GM21360 (cell line): ENCODE measurements at regions not wholly inside any gene's neighbourhood (a gene's known extent, or its start where the extent isn't known, plus 50 kb on each side); places are given as distances from the start of the nearest gene placed in this dataset.
"Not testable (repeated sequence)": the region's sequence is repeated elsewhere in the genome, so short reads cannot be mapped to it uniquely, and the experiment has no call there.

Experiments
- ATAC-seq: cut with Tn5 transposase; IDR thresholded peaks from one replicate; pipeline ENCODE4 v1.9.1; 2021; ENCODE audit warnings: mild to moderate bottlenecking, moderate library complexity; ENCODE audit not compliant: unreplicated experiment

DNA sequence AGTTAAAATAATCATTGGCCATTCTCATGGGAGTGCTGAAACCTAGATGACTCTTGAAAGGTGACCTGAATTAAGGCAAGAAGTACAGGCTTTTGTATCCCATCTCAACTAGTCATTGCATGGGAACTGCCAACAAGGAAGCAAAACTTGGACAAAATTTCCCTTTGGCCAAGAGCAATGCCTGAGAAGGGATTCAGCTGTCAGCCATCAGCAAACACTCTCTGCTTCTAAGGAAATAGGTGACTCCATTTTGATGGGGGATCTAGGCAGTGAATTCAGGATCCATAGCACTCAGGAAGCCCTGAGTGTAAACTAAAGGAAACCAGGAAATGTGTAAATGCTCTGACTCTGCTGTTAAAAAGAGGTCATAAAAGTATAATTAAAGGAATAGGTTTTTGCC lies 221.5 kb upstream of the TMEM229A start:
- ATAC-seq: no peak

DNA sequence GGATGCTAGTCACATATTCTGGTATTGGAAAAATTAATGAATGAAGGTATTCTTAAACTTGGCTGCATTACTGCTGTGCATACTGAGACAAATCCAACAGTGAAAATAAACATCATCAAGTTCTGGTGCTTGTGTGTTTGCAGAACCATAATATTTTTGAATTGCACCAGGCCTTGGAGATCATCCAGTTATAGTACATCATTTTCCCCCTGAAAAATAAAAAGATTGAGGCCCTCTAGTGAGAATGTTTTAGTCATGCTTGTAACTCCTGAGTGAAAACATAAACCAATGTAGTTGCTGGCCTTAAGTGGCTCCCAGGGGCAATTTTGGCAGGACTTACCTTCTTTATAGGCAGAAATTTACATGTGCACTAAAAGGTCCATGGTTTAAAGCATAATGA lies 218.8 kb upstream of the TMEM229A start:
- no peak for ATAC-seq

DNA sequence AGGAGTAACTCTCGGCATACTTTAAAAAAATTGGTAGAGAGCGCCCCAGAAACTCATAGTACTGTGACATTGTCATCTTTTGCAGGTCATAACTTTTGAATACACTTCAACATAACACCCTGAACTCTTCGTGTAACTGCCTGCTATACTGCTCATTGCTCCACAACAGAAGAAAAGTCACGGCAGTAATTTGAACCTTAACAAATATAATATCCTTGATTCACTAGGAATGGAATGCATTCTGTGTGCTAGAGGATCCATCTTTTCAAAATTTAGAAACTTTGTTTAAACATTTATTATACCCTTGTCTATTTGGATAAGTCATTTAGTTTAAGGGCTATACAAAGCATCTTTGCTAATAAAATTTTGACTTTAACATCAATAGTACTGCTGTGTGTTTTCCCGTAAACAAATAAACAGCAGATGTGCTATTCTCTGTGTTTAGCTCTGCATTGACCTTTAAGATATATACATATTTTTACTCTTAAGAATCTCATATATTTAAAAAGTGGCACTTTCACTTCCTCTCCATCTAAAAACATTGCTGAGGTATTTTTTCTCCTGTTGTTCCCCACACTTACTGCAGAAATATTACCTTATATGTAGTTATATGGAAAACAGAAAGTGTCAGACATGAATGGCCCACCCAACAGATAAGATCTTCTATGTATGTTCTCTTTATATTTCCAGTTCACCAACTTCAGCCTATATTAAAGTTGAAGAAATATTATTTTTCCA lies 217.6 kb upstream of the TMEM229A start:
- ATAC-seq: peak; percentile 40

DNA sequence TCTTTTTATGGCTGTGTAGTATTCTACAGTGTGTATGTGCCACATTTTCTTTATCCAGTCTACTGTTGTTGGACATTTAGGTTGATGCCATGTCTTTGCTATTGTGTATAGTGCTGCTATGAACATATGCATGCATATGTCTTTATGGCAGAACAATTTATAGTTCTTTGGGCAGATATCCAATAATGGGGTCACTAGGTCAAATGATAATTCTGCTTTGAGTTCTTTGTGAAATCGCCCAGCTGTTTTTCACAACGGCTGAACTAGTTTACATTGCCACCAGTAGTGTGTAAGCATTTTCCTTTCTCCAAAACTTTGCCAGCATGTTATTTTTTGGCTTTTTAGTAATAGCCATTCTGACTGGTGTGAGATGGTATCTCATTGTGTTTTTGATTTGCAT lies 214.8 kb upstream of the TMEM229A start:
- ATAC-seq: no peak

DNA sequence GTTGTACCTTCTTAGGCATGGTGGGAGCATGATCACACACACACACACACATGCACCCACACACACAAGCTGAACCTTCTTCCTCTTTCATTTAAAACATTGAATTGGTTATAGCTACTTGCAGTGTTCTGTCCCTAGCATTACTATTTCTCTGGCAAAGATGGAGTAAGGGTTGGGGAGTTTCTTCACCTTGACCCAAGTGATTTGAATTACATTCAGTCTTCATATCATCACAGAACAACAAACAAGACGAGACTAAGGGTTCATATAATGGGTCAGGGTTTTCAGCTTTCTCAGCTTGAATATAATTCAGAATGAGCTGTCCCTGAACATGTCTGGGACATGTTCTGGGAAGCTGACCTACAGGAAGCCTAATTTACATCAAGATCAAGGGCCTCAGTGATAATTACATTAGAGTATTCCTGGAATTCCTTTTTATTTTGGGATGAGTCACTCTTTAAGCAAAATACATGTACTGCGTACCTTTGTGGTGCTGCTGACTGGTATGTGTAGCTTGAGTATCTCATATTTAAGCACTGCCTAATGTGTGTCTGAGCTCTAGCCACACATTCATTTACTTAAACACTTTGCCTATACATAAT lies 213.5 kb upstream of the TMEM229A start:
- no peak for ATAC-seq

DNA sequence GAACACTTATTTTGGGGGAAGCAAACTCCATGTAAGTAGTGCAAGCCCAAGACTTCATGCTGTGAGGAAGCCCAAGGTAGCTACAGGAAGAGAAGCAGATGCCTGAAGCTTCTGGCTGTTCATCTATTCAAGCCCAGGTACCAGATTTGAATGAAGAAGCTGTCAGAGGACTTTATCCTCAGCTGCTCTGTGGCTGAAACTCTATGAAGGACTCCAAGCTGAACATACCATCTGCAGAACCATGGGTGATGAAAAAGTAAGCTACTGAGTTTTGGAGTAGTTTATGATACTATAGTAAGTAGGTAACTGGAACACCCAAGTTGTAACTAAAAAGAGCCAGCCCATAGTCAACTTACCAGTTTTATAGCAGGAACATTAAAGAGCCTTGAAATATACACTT lies 211.6 kb upstream of the TMEM229A start:
- ATAC-seq: peak; percentile 43

DNA sequence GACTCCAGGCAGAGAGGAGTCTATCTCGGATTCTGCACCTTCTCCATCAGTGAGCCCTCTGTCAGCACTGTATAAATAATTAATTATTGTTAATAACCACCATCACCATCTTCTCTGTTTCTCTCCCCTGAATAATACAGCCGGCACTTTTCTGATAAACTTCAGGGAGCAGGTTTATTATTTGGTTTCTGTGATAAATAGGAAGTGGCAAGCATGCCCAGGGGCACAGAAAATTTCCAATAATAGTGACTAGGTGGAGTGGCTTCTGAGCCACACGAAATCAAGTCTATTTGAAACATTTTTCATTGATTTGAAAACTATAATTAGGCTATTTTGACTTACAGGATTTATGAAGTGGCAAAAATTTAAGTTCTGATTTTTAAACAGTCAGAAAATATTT lies 186.8 kb upstream of the TMEM229A start:
- ATAC-seq: no peak

DNA sequence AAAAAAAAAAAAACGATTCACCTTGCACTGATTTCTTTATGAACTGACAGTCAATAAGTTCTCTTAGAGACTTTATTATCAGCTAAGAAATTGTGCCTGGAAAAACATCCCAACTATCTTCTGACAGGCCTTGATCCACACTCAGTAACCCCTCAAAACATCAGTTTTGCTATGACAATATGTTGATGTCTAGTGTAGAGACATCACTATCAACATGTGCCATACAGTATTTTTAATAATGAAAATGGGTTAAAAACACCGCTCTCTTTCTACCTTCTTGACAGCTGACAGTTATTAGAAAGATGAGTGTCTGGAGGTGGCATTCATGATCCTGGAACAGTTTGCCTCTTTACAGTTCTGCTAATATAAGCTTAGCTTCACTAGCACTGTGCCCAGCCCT lies 175.8 kb upstream of the TMEM229A start:
- no peak for ATAC-seq

DNA sequence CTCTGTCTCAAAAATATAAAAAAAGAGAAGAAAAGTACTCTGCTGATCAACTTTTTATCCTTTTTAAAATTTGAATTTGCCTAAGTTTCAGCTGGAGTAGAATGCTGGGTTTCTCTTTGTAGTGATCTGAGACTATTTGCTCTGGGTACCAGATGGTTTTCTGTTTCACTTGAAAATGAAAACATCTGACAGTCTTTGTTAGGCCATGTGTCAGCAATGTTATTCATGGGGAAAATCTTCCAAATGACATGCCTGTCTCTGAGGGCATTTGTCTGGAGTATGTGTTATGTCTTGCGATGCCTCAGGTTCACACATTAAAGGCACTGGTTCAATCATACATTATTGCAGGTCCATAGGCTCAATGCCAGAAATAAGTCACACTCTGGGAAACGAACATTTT lies 175.3 kb upstream of the TMEM229A start:
- ATAC-seq: peak; percentile 49

DNA sequence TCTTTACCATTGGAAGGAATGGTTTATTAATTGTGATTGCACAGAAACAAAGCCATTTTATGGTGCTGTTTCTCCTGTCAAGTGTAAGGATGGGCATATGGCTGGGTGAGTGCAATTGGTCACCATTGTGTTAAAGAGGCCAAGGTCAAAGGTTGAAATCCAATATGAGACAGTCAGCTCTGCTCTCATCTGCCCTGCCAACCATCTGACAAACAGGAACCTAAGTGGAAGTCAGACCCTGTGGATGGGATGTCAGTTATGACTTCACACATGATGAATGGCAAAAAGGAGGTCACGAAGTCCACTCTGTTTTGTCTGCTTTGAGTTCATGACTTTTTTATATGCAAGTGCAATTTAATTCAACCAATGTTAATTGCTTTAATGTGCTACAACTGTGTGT lies 172.7 kb upstream of the TMEM229A start:
- ATAC-seq: no peak

DNA sequence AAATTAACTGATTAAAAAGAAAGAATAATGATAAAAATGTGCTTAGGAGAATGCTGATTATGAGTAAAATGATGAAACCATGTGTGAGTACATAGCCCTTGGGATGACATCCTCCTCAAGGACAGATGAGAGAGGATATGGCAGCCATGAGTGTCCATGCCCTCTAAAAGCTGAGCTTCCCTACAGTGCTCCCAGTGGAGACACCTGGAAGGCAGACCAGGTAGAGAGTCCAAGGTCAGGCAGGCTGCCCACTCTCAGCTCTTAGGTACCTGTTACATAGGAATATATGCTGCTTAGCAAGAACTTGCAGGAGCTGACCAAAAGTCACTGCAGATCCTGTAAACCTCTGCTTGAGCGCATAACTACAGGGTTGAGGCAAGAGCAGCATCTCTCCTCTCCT lies 169.7 kb upstream of the TMEM229A start:
- ATAC-seq: no peak

DNA sequence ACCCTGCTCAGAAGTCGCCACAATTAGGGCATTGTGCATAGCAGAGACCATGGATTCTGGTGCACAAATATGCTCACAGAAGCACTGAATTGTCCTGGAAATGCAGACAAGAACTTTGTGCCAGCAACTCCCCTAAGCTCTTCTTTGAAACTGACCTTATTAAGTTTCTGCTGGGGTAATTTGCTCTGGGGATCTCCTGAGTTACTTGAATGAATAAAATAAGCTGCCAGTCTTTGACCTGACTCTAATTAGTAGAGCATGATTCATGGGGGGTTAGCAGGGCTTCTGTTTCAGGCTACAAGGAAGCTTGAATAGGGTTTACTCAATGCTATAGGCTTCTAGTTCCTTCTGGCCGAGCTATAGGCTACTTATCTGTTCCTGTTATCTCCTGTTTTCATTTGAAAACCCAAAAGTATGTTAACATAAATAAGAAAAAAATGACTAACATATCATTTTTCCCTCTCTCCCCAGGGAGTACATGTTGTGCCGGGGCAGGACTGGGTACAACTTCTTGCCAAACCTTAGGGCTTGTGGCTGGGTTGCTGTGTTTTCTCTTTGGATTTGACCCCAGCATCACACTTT lies 169.0 kb upstream of the TMEM229A start:
- ATAC-seq: no peak

DNA sequence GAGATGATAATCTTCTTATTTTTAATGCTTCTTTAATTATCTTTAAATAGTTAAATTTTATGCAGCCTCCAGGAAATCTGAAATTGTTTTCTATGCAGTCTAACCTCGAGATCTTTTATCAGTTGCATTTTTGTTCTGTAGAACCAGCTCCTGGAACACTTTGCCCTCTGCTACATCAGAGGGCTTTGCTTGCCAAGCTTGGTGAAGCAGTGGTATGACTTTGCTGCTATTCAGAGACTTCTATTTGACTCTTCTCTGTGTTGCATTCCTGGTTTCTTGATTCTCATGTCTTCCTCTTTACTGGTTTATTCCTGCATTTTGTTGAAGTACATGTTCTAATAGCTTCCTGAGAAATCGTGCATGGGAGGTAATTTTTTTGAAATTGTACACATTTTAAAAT lies 163.7 kb upstream of the TMEM229A start:
- no peak for ATAC-seq

DNA sequence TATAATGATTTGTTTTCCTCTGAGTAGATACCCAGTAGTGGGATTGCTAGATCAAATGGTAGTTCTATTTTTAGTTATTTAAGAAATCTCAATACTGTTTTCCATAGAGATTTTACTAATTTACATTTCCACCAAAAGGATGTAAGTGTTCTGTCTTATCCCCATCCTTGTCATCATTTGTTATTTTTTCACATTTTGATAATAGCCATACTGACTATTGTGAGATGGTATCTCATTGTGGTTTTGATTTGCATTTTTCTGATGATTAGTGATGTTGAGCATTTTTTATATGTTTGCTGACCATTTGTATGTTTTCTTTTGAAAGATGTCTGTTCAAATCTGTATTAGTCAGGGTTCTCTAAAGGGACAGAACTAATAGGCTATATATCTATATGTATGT lies 160.0 kb upstream of the TMEM229A start:
- ATAC-seq: no peak

DNA sequence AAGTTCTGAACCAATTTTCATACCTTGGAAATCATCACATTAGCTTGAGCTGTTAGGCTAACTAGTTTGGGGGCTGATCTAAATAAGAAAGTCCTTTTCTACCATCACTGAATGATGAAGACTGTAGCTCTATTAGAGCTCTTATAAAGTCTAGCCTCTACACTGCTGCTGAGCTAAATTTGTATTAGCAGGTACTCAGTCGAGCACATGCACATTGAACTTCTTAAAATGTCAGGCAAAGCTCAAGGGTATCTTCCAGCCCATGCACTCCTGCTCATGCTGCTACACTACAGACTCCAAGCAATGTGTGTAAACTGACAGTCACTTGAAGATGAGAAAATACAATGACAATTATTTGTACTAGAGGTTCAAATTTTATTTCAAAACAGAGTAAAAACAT lies 158.8 kb upstream of the TMEM229A start:
- ATAC-seq: no peak

DNA sequence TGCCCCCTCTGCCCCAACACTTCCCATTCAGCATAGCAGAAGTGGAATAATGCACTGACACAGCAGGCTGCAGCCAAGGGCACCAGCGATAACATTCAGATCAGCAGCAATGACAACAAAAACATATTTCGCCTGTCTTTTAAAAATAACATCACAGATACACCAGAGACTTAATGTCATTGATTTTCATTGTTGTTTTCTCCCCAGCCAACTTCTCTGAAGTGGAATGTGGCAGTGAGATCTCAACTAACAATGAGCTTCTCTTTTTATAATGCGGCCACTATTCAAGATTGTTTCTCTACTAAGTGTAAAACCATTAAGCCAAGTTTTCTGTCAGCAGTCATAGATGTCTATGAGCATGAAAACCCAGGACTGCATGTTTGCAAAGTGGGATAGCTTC lies 158.2 kb upstream of the TMEM229A start:
- no peak for ATAC-seq

DNA sequence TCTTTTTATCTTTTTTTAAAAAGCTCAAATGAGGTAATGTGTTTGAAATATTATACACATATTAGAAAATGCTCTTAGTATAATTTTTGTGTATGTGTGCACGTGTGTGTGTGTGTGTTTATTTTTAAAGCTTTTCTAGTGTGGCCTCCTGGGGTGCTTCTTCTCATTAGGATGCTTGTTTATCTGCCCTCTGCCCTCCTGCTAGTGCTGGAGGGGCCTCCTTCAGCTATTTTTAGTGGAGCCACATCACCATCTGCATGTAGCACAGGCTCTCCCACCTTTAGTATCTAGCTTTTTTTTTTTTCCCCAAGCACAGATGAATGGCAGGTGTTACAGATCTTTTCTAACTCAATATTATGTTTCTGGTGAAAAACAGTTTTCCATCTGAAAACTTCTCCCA lies 155.7 kb upstream of the TMEM229A start:
- ATAC-seq: no peak

DNA sequence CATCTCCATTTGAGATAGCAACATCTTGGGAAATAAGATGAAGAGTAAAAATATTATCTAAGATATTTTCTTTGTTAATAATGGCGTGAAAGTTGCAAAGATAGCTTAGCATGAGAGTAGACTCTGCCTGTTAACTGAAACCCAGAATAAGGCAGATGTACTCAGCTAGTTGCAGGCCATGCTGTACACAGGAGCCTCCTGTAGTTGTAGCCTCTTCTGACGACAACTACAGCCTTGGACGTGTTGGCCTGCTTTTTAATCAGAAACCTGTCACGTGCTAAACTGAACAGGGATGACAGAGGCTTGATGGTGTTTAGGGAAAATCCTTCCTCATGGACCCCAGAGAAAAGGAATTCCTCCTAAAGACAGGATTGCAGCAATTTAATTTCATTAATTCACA lies 155.1 kb upstream of the TMEM229A start:
- ATAC-seq: no peak

DNA sequence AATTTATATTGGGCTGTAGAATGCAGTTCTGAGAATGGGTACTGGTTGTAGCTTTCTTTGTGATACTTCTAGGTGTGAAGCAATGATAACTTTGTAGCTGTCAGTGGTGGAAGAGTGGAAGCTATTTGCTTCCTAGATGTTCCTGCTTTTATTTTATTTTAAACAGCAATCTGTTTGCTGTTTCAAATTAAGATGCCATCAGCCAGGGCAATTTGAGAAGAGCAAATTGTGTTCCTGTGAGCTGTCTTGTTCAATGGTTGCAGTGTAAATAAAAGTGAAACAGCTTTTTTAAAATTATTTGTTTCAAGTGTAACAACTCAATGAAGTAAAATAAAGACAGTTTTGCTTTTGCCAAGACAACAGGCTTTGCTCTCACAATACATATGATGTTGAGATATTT lies 150.8 kb upstream of the TMEM229A start:
- ATAC-seq: no peak

DNA sequence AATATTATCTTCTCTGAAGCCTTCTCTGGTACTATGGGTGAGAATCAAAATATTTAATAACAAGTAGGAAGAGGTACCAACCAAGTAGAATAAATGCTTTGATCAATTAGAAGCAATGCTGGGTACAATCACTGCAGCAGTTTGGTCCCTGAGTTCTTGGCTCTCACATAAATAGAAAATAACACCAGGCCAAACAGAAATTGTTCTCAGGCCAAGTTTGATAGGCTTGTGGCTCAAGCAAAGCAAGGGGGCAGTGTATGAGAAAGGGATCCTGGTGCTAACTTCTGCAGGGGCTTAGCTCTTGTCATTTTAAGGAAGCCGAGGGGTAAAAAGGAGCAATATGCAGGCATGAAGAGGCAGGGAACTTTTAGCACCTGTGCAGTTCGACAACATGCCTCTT lies 146.8 kb upstream of the TMEM229A start:
- ATAC-seq: no peak

DNA sequence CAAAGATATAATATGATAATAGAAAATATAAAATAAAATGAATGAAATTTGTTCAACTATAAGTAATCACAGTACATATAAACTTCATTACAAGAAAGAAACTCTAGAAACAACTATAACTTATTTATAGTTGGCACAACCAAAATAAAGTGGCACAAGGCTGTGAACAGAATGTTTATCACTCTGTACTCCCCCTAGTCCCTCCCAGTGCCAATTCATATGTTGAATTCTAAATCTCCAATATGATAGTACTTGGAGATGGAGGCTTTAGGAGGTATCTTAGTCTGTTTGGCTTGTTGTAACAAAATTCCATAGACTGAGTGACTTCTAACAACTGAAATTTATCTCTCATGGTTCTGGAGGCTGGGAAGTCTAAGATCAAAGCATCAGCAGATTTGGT lies 145.0 kb upstream of the TMEM229A start:
- no peak for ATAC-seq

DNA sequence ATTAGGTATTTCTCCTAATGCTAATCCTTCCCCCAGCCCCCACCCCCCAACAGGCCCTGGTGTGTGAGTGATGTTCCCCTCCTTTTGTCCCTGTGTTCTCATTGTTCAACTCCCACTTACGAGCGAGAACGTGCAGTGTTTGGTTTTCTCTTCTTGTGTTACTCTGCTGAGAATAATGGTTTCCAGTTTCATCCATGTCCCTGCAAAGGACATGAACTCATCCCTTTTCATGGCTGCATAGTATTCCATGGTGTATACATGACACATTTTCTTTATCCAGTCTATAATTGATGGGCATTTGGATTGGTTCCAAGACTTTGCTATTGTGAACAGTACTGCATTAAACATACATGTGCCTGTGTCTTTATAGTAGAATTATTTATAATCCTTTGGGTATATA lies 138.9 kb upstream of the TMEM229A start:
- ATAC-seq: not testable (repeated sequence)

DNA sequence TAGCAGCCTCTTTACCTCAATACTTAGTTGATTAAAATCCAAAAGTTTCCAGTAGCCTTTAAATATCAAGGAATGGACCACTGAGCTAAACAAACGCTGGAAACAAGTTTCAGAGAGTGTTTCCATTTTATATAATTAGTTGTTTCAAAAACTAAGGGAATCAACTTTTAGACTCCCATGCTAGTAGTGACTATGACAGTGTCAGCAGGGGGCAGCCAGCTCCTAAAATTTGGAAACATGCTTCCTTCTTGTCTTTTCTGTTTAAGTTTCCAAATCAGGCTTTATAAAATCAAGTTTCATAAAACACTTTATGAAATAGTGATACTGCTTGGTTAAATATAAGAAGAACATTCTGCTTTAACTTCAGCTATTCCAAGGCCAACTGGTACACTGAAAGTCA lies 138.2 kb upstream of the TMEM229A start:
- ATAC-seq: no peak
